ENCODE measurements at regions not wholly inside any gene's neighbourhood (a gene's known extent, or its start where the extent isn't known, plus 50 kb on each side); places are given as distances from the start of the nearest gene placed in this dataset.

DNA sequence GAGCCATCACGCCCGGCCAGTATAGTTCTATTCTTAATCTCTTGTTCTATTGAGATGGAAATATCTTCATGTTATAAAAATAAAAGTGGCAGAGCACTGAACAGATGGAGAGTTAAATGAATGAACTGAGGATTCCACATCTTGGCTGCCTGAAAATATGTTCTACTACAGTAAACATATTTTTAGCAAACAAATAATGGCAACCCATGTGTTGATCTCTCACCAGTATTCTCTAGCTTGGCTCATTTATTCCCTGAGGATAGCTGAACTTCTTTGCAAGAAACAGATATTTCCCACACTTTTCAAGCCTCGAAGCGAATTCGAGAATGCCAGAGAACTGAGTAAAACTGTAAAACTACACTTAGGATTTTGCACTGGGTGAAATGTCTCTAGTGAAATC is 58.9 kb downstream of the DIRAS3 start:
- POLR2A ChIA-PET: no interaction called here
- Mint-ChIP-seq H3K27me3 (peaks cover 6% of the 10 kb centered on the region), H3K36me3 (ENCODE audit: low read depth) (no peaks in the 10 kb centered on the region), H3K9me3 (peaks cover 9% of the 10 kb centered on the region), H3K4me3 (no peak overlapping the region), H3K27ac (no peak overlapping the region), H3K4me1 (ENCODE audit: low read depth) (no peaks in the 10 kb centered on the region)
- ATAC-seq: no peak
- CTCF ChIA-PET: no interaction called here
- intact Hi-C loops (cut with micrococcal nuclease): no loop called here
- DNase-seq: no peak
- no peak for TF ChIP-seq CTCF (IDR thresholded peaks at IDR 0.05)

DNA sequence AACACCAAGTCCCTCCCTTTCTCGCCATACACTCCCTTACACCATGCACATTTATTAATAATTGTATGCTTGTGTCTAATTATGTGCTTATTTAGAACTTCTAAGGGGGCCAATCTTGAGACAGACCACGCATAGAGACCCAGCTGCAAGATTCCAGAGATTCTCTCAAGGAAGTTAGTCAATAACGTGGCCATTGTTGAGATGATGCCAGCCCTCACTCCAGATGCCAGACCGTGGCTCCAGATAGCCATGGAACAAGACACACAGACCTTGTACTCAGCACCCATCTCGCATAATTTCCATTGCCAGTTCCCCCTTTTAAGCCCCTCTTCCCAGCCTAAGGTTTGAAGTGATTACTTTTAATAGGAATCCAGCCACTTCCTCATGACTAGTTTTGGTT is 62.4 kb downstream of the DIRAS3 start:
- ChIA-PET POLR2A (no interaction called here), CTCF (no interaction called here)
- no peak for ATAC-seq
- Mint-ChIP-seq H3K4me3 (no peak overlapping the region), H3K27ac (no peak overlapping the region), H3K27me3 (peaks cover 6% of the 10 kb centered on the region), H3K4me1 (ENCODE audit: low read depth) (no peaks in the 10 kb centered on the region), H3K9me3 (peaks cover 2% of the 10 kb centered on the region), H3K36me3 (ENCODE audit: low read depth) (no peaks in the 10 kb centered on the region)
- no peak for TF ChIP-seq CTCF (IDR thresholded peaks at IDR 0.05)
- intact Hi-C loops (cut with micrococcal nuclease): no loop called here
- DNase-seq: no peak

- DNase-seq (no peak), ATAC-seq (no peak)
- no peaks in the 10 kb centered on the region for H3K9me3 Mint-ChIP-seq
- ChIA-PET CTCF (no interaction called here), POLR2A (interaction anchor here (0.5 kb wide), 1 partner anchor 115 kb away, joined by 3 read pairs; no protein-coding TSS in a partner anchor)
- intact Hi-C loops (cut with micrococcal nuclease): no loop called here
- H3K27ac Mint-ChIP-seq: no peak overlapping the region
- H3K4me3 Mint-ChIP-seq: no peak overlapping the region
- H3K4me1 Mint-ChIP-seq (ENCODE audit: low read depth): no peaks in the 10 kb centered on the region
- peaks cover 6% of the 10 kb centered on the region for H3K27me3 Mint-ChIP-seq
- TF ChIP-seq CTCF (IDR thresholded peaks at IDR 0.05): no peak
- H3K36me3 Mint-ChIP-seq (ENCODE audit: low read depth): no peaks in the 10 kb centered on the region
Measured at GRCh38 chr1:67987046-67987799, 63.2 kb downstream of the DIRAS3 start.

GRCh38 chr1:67983867-67984266 is 66.6 kb downstream of the DIRAS3 start:
- no peaks in the 10 kb centered on the region for H3K4me1 Mint-ChIP-seq (ENCODE audit: low read depth)
- ChIA-PET POLR2A (no interaction called here), CTCF (no interaction called here)
- intact Hi-C loops (cut with micrococcal nuclease): no loop called here
- no peak overlapping the region for H3K4me3 Mint-ChIP-seq
- ATAC-seq (no peak), DNase-seq (no peak)
- H3K36me3 Mint-ChIP-seq (ENCODE audit: low read depth): no peaks in the 10 kb centered on the region
- no peak overlapping the region for H3K27ac Mint-ChIP-seq
- TF ChIP-seq CTCF (IDR thresholded peaks at IDR 0.05): no peak
- H3K27me3 Mint-ChIP-seq: peaks cover 2% of the 10 kb centered on the region
- no peaks in the 10 kb centered on the region for H3K9me3 Mint-ChIP-seq

DNA sequence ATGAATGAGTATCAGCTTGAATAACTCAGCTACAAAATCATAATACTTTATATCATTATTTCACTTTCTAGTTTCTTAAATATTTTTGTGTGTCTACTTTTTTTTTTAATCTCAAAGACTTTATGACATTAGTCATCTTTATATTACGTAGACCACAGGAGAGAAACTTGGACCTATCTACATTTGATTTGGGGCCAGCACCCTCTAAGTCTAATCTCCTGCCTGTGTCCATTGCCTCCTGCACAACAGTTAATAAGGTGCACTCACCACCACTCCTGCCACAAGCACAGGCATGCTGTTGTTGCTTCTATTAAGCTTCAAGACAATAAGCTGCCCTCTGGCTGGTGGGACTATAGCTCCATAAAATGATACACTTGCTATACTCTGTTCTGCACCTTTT is 70.4 kb downstream of the DIRAS3 start:
- H3K4me3 Mint-ChIP-seq: no peak overlapping the region
- H3K9me3 Mint-ChIP-seq: no peaks in the 10 kb centered on the region
- H3K4me1 Mint-ChIP-seq (ENCODE audit: low read depth): no peaks in the 10 kb centered on the region
- peaks cover 1% of the 10 kb centered on the region for H3K27me3 Mint-ChIP-seq
- H3K27ac Mint-ChIP-seq: no peak overlapping the region
- intact Hi-C loops (cut with micrococcal nuclease): no loop called here
- ChIA-PET CTCF (no interaction called here), POLR2A (no interaction called here)
- ATAC-seq: no peak
- H3K36me3 Mint-ChIP-seq (ENCODE audit: low read depth): no peaks in the 10 kb centered on the region
- no peak for TF ChIP-seq CTCF (IDR thresholded peaks at IDR 0.05)
- no peak for DNase-seq
